GM12892 (cell line): ENCODE measurements at regions not wholly inside any gene's neighbourhood (a gene's known extent, or its start where the extent isn't known, plus 50 kb on each side); places are given as distances from the start of the nearest gene placed in this dataset.

Source experiments
- POLR2A ChIP-seq: IDR thresholded peaks from 2 replicates; pipeline ENCODE4 v1.6.1; 2011; ENCODE audit warnings: low read depth, low read length, control low read depth
- TAF1 ChIP-seq: IDR thresholded peaks from 2 replicates; pipeline ENCODE4 v1.6.1; 2011; ENCODE audit warnings: low read depth, mild to moderate bottlenecking, control low read depth, low read length, borderline replicate concordance

- no peak for TF ChIP-seq POLR2A
- no peak for TF ChIP-seq TAF1
Observed at GRCh38 chr9:29875547-29875946, 2302.3 kb upstream of the C9orf72 start.
